Astrocyte (in vitro differentiated cells and primary cell): ENCODE measurements at regions not wholly inside any gene's neighbourhood (a gene's known extent, or its start where the extent isn't known, plus 50 kb on each side); places are given as distances from the start of the nearest gene placed in this dataset.

Source experiments
- DNase-seq: peaks from one replicate; pipeline ENCODE4 v3.0.0-alpha.2; 2010; ENCODE audit warnings: low read depth
- FAIRE-seq: peaks from 2 replicates; lab custom pipeline; 2011; peaks lifted over from hg19 to GRCh38; lab: Jason Lieb, UNC
- H2AFZ ChIP-seq: 2 replicates; pipeline ENCODE4 v1.6.0; 2012; ENCODE audit warnings: low read depth, low read length, inconsistent platforms
- H3K27ac ChIP-seq: 2 replicates; pipeline ENCODE4 v1.5.1; 2011; ENCODE audit warnings: low read depth, low read length, inconsistent platforms
- H3K27me3 ChIP-seq: 2 replicates; pipeline ENCODE4 v1.6.0; 2011; ENCODE audit warnings: low read length, inconsistent platforms; ENCODE audit not compliant: insufficient read depth
- H3K36me3 ChIP-seq: 2 replicates; pipeline ENCODE4 v1.5.1; 2011; ENCODE audit warnings: low read length, inconsistent platforms; ENCODE audit not compliant: insufficient read depth
- H3K4me1 ChIP-seq: 2 replicates; pipeline ENCODE4 v1.5.1; 2011; ENCODE audit warnings: low read length, inconsistent platforms; ENCODE audit not compliant: insufficient read depth
- H3K4me2 ChIP-seq: 2 replicates; pipeline ENCODE4 v1.6.0; 2012; ENCODE audit warnings: low read length, inconsistent platforms
- H3K4me3 ChIP-seq: 2 replicates; pipeline ENCODE4 v1.5.1; 2011; ENCODE audit warnings: low read depth, mild to moderate bottlenecking, low read length, inconsistent platforms; ENCODE audit not compliant: insufficient read depth
- H3K79me2 ChIP-seq: 2 replicates; pipeline ENCODE4 v1.6.0; 2012; ENCODE audit warnings: mild to moderate bottlenecking, low read length, inconsistent platforms; ENCODE audit not compliant: insufficient read depth
- H3K9ac ChIP-seq: 2 replicates; pipeline ENCODE4 v1.6.0; 2012; ENCODE audit warnings: mild to moderate bottlenecking, low read length, inconsistent platforms
- H3K9me3 ChIP-seq: 2 replicates; pipeline ENCODE4 v1.5.1; 2012; ENCODE audit warnings: low read depth, mild to moderate bottlenecking, low read length, inconsistent platforms; ENCODE audit not compliant: insufficient read depth
- H4K20me1 ChIP-seq: 2 replicates; pipeline ENCODE4 v1.6.0; 2012; ENCODE audit warnings: low read length, inconsistent platforms; ENCODE audit not compliant: insufficient read depth
- H3K27ac Mint-ChIP-seq: one replicate; pipeline ENCODE4 v1.8.0; 2021; ENCODE audit warnings: mild to moderate bottlenecking, mixed read lengths; ENCODE audit not compliant: unreplicated experiment
- H3K27me3 Mint-ChIP-seq: one replicate; pipeline ENCODE4 v1.8.0; 2021; ENCODE audit warnings: low read depth, mixed read lengths; ENCODE audit not compliant: unreplicated experiment
- H3K36me3 Mint-ChIP-seq: one replicate; pipeline ENCODE4 v1.8.0; 2021; ENCODE audit warnings: low read depth, mixed read lengths; ENCODE audit not compliant: unreplicated experiment
- H3K4me1 Mint-ChIP-seq: one replicate; pipeline ENCODE4 v1.8.0; 2021; ENCODE audit warnings: low read depth, mixed read lengths; ENCODE audit not compliant: unreplicated experiment
- H3K4me3 Mint-ChIP-seq: one replicate; pipeline ENCODE4 v1.8.0; 2021; ENCODE audit warnings: mild to moderate bottlenecking, moderate library complexity, mixed read lengths; ENCODE audit not compliant: unreplicated experiment
- H3K9me3 Mint-ChIP-seq: one replicate; pipeline ENCODE4 v1.8.0; 2021; ENCODE audit warnings: mild to moderate bottlenecking, mixed read lengths; ENCODE audit not compliant: unreplicated experiment
- EZH2 ChIP-seq: IDR thresholded peaks from 2 replicates; pipeline ENCODE4 v1.6.1; 2012; ENCODE audit warnings: mild to moderate bottlenecking, low read length, inconsistent platforms; ENCODE audit not compliant: insufficient read depth
- TF ChIP-seq, protein P1 (sequence below): IDR thresholded peaks from 2 replicates; pipeline ENCODE4 v1.5.1; 2011; ENCODE audit warnings: low read depth, mild to moderate bottlenecking, inconsistent platforms, low read length, moderate library complexity; ENCODE audit not compliant: insufficient read depth

DNA sequence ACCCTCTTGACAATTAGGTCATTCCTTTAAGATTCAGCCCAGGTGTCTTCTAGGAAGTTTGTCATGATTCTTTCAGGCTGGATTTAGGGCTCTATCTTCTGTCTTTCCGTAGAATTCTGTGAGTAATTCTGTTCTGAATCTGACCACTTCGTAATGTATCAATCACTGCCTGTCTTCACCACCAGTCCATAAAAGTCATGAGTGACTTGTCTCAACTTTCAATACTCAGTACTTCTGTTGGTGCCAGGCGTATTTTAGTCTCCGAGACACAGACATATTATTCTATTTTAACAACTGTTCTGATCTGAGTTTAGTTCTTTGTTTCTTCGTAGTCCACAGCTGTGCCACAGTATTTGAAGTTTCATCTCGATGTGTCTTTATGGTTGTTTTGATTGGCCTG, 310.7 kb downstream of the PPARGC1A start:
- no peak for FAIRE-seq
- H3K4me3 ChIP-seq: no peak overlapping the region
- no peak overlapping the region for H3K4me2 ChIP-seq
- no peaks in the 10 kb centered on the region for H3K9me3 ChIP-seq
- Mint-ChIP-seq H3K27me3 (no peaks in the 10 kb centered on the region), H3K27ac (no peak overlapping the region), H3K4me3 (no peak overlapping the region), H3K4me1 (no peaks in the 10 kb centered on the region), H3K9me3 (peaks cover 4% of the 10 kb centered on the region), H3K36me3 (no peaks in the 10 kb centered on the region)
- no peak overlapping the region for H3K9ac ChIP-seq
- no peak for DNase-seq
- H3K36me3 ChIP-seq: no peaks in the 10 kb centered on the region
- no peaks in the 10 kb centered on the region for H4K20me1 ChIP-seq
- no peaks in the 10 kb centered on the region for H3K27me3 ChIP-seq
- no peaks in the 10 kb centered on the region for H3K4me1 ChIP-seq
- no peak overlapping the region for H2AFZ ChIP-seq
- no peak overlapping the region for H3K27ac ChIP-seq
- TF ChIP-seq, protein P1, sequence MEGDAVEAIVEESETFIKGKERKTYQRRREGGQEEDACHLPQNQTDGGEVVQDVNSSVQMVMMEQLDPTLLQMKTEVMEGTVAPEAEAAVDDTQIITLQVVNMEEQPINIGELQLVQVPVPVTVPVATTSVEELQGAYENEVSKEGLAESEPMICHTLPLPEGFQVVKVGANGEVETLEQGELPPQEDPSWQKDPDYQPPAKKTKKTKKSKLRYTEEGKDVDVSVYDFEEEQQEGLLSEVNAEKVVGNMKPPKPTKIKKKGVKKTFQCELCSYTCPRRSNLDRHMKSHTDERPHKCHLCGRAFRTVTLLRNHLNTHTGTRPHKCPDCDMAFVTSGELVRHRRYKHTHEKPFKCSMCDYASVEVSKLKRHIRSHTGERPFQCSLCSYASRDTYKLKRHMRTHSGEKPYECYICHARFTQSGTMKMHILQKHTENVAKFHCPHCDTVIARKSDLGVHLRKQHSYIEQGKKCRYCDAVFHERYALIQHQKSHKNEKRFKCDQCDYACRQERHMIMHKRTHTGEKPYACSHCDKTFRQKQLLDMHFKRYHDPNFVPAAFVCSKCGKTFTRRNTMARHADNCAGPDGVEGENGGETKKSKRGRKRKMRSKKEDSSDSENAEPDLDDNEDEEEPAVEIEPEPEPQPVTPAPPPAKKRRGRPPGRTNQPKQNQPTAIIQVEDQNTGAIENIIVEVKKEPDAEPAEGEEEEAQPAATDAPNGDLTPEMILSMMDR: no peak
- no peak for TF ChIP-seq EZH2
- no peaks in the 10 kb centered on the region for H3K79me2 ChIP-seq

DNA sequence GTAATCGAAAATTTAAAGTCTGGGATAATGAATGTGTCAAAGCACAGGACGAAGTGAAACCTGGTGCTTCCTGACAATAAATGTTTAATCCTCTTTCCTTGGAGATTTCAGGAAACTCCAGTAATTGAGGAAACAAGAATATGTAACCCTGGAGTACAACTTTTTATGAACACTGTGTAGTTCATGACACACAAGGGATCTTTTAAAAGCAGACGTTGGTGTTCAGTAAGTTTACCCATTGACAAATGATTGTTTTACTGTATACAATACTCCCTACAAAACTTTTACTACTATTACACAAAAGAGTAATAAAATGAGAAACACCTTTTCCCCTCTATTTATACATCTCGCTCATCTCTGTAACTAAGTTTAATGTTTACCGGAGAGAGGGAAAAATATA, 312.4 kb downstream of the PPARGC1A start:
- Mint-ChIP-seq H3K9me3 (peaks cover 6% of the 10 kb centered on the region), H3K4me1 (no peaks in the 10 kb centered on the region)
- FAIRE-seq: no peak

DNA sequence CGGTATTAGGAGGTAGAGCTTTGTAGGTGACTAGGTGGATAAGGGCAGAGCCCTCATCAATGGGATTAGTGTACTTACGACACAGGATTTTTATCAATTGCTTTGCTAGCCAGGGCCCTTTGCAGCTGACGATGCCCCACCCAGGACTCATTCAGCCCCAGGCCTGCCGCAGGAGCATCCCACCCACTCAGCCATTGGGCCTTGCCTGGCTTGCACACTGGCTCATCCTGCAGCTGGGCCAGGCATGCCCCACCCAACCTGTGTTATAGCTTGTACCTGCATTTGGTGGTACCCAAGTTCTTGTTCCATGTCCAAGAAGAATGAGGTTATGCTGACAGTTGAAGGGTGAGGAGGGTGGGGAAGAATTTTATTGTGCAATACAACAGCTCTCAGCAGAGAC, 317.5 kb downstream of the PPARGC1A start:
- H3K36me3 Mint-ChIP-seq: no peaks in the 10 kb centered on the region
- no peak overlapping the region for H3K27ac Mint-ChIP-seq
- no peaks in the 10 kb centered on the region for H3K79me2 ChIP-seq
- H3K4me3 ChIP-seq: no peak overlapping the region
- no peaks in the 10 kb centered on the region for H3K4me1 Mint-ChIP-seq
- H3K9ac ChIP-seq: no peak overlapping the region
- H2AFZ ChIP-seq: no peak overlapping the region
- no peak overlapping the region for H3K4me3 Mint-ChIP-seq
- H3K27me3 Mint-ChIP-seq: no peaks in the 10 kb centered on the region
- no peaks in the 10 kb centered on the region for H4K20me1 ChIP-seq
- H3K9me3 Mint-ChIP-seq: peaks cover 6% of the 10 kb centered on the region
- H3K4me2 ChIP-seq: no peak overlapping the region
- FAIRE-seq (no peak), DNase-seq (no peak)
- H3K27me3 ChIP-seq: no peaks in the 10 kb centered on the region
- H3K9me3 ChIP-seq: no peaks in the 10 kb centered on the region
- H3K27ac ChIP-seq: no peak overlapping the region
- H3K36me3 ChIP-seq: no peaks in the 10 kb centered on the region
- TF ChIP-seq, protein P1: no peak
- H3K4me1 ChIP-seq: no peaks in the 10 kb centered on the region

More for the DNA sequence above, 312.4 kb downstream of the PPARGC1A start:
- Histone ChIP-seq H3K79me2 (no peaks in the 10 kb centered on the region), H3K4me3 (no peak overlapping the region), H3K4me2 (no peak overlapping the region), H3K9me3 (no peaks in the 10 kb centered on the region), H3K27ac (no peak overlapping the region), H3K27me3 (no peaks in the 10 kb centered on the region), H3K36me3 (no peaks in the 10 kb centered on the region), H3K4me1 (no peaks in the 10 kb centered on the region), H2AFZ (no peak overlapping the region), H3K9ac (no peak overlapping the region), H4K20me1 (no peaks in the 10 kb centered on the region)
- no peak overlapping the region for H3K27ac Mint-ChIP-seq
- no peaks in the 10 kb centered on the region for H3K27me3 Mint-ChIP-seq
- no peak overlapping the region for H3K4me3 Mint-ChIP-seq
- no peak for TF ChIP-seq EZH2
- TF ChIP-seq, protein P1: no peak
- DNase-seq: no peak
- H3K36me3 Mint-ChIP-seq: no peaks in the 10 kb centered on the region
